ENCODE measurements at regions not wholly inside any gene's neighbourhood (a gene's known extent, or its start where the extent isn't known, plus 50 kb on each side); places are given as distances from the start of the nearest gene placed in this dataset.
A peak's percentile ranks its signal among the peaks of the same experiment; 100 is the strongest.

- no peaks in the 10 kb centered on the region for H3K27me3 ChIP-seq (ENCODE audit: insufficient read depth, low read depth, low read length)
- H3K79me2 ChIP-seq (replicated peaks; ENCODE audit: insufficient read depth, low read length): no peaks in the 10 kb centered on the region
- H4K20me1 ChIP-seq (ENCODE audit: insufficient read depth): no peaks in the 10 kb centered on the region
- no peaks in the 10 kb centered on the region for H3K9me2 ChIP-seq (ENCODE audit: insufficient read depth, low read length)
- no peak overlapping the region for H3K4me2 ChIP-seq (ENCODE audit: low read length)
- no peak overlapping the region for H3K9ac ChIP-seq (ENCODE audit: low read length)
- no peak overlapping the region for H3K27ac ChIP-seq (ENCODE audit: low read length)
- H2AFZ ChIP-seq (ENCODE audit: low read depth, low read length): no peak overlapping the region
- peaks cover 2% of the 10 kb centered on the region for H3K9me3 ChIP-seq (ENCODE audit: low read length)
- no peaks in the 10 kb centered on the region for H3F3A ChIP-seq (ENCODE audit: insufficient read depth, low read length, poor library complexity, severe bottlenecking)
- no peak overlapping the region for H3K4me3 ChIP-seq (ENCODE audit: low read length)
- no peaks in the 10 kb centered on the region for H3K36me3 ChIP-seq (ENCODE audit: insufficient read depth, low read length)
- no peak for TF ChIP-seq SMC3 (conservative IDR thresholded peaks at IDR 0.05; ENCODE audit: poor library complexity)
- TF ChIP-seq, protein P1, sequence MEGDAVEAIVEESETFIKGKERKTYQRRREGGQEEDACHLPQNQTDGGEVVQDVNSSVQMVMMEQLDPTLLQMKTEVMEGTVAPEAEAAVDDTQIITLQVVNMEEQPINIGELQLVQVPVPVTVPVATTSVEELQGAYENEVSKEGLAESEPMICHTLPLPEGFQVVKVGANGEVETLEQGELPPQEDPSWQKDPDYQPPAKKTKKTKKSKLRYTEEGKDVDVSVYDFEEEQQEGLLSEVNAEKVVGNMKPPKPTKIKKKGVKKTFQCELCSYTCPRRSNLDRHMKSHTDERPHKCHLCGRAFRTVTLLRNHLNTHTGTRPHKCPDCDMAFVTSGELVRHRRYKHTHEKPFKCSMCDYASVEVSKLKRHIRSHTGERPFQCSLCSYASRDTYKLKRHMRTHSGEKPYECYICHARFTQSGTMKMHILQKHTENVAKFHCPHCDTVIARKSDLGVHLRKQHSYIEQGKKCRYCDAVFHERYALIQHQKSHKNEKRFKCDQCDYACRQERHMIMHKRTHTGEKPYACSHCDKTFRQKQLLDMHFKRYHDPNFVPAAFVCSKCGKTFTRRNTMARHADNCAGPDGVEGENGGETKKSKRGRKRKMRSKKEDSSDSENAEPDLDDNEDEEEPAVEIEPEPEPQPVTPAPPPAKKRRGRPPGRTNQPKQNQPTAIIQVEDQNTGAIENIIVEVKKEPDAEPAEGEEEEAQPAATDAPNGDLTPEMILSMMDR (IDR thresholded peaks at IDR 0.05; ENCODE audit: poor library complexity, severe bottlenecking): peak; percentile 36
These were observed 956.0 kb upstream of the NOVA1 start for GRCh38 chr14:27553790-27554189.

DNA sequence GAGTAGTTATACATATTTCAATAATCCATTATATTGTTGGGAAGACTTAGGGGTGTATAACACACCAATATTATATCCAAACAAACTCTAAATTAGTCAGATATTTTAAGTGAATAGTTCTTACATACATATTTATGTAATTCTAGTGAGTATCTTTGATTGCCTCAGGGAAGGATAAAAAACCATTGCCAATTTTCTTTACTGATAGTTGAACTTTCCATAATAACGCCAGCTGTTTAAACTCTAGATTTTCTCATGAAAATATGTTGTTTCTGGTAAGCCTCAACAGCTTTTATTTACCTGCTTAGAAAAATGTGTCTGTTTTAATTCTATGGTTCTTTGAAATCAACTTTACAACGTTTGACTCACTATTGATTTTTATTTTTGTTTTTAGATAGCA lies 959.6 kb upstream of the NOVA1 start:
- no peak for TF ChIP-seq SMC3 (conservative IDR thresholded peaks at IDR 0.05; ENCODE audit: poor library complexity)
- Histone ChIP-seq H3K9me3 (ENCODE audit: low read length) (no peaks in the 10 kb centered on the region), H3F3A (ENCODE audit: insufficient read depth, low read length, poor library complexity, severe bottlenecking) (no peaks in the 10 kb centered on the region), H3K4me2 (ENCODE audit: low read length) (no peak overlapping the region), H3K79me2 (replicated peaks; ENCODE audit: insufficient read depth, low read length) (no peaks in the 10 kb centered on the region), H3K9ac (ENCODE audit: low read length) (no peak overlapping the region), H3K27me3 (ENCODE audit: insufficient read depth, low read depth, low read length) (no peaks in the 10 kb centered on the region), H3K4me3 (ENCODE audit: low read length) (no peak overlapping the region), H3K9me2 (ENCODE audit: insufficient read depth, low read length) (no peaks in the 10 kb centered on the region), H2AFZ (ENCODE audit: low read depth, low read length) (no peak overlapping the region), H3K27ac (ENCODE audit: low read length) (no peak overlapping the region), H3K36me3 (ENCODE audit: insufficient read depth, low read length) (no peaks in the 10 kb centered on the region), H4K20me1 (ENCODE audit: insufficient read depth) (no peaks in the 10 kb centered on the region)

- H3K27ac ChIP-seq (ENCODE audit: low read length): no peak overlapping the region
- no peak overlapping the region for H3K4me3 ChIP-seq (ENCODE audit: low read length)
- TF ChIP-seq, protein P2, sequence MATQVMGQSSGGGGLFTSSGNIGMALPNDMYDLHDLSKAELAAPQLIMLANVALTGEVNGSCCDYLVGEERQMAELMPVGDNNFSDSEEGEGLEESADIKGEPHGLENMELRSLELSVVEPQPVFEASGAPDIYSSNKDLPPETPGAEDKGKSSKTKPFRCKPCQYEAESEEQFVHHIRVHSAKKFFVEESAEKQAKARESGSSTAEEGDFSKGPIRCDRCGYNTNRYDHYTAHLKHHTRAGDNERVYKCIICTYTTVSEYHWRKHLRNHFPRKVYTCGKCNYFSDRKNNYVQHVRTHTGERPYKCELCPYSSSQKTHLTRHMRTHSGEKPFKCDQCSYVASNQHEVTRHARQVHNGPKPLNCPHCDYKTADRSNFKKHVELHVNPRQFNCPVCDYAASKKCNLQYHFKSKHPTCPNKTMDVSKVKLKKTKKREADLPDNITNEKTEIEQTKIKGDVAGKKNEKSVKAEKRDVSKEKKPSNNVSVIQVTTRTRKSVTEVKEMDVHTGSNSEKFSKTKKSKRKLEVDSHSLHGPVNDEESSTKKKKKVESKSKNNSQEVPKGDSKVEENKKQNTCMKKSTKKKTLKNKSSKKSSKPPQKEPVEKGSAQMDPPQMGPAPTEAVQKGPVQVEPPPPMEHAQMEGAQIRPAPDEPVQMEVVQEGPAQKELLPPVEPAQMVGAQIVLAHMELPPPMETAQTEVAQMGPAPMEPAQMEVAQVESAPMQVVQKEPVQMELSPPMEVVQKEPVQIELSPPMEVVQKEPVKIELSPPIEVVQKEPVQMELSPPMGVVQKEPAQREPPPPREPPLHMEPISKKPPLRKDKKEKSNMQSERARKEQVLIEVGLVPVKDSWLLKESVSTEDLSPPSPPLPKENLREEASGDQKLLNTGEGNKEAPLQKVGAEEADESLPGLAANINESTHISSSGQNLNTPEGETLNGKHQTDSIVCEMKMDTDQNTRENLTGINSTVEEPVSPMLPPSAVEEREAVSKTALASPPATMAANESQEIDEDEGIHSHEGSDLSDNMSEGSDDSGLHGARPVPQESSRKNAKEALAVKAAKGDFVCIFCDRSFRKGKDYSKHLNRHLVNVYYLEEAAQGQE (IDR thresholded peaks at IDR 0.05; ENCODE audit: borderline replicate concordance): no peak
- TF ChIP-seq TAF1 (IDR thresholded peaks at IDR 0.05; ENCODE audit: low read depth) (no peak), MXI1 (conservative IDR thresholded peaks at IDR 0.05; ENCODE audit: poor library complexity, severe bottlenecking) (no peak)
- no peak overlapping the region for H3K4me2 ChIP-seq (ENCODE audit: low read length)
- no peaks in the 10 kb centered on the region for H3K36me3 ChIP-seq (ENCODE audit: insufficient read depth, low read length)
- H3K9me3 ChIP-seq (ENCODE audit: low read length): no peaks in the 10 kb centered on the region
- no peaks in the 10 kb centered on the region for H3K9me2 ChIP-seq (ENCODE audit: insufficient read depth, low read length)
- H2AFZ ChIP-seq (ENCODE audit: low read depth, low read length): no peak overlapping the region
- no peaks in the 10 kb centered on the region for H4K20me1 ChIP-seq (ENCODE audit: insufficient read depth)
- H3F3A ChIP-seq (ENCODE audit: insufficient read depth, low read length, poor library complexity, severe bottlenecking): no peaks in the 10 kb centered on the region
- H3K9ac ChIP-seq (ENCODE audit: low read length): no peak overlapping the region
- no peaks in the 10 kb centered on the region for H3K27me3 ChIP-seq (ENCODE audit: insufficient read depth, low read depth, low read length)
- H3K79me2 ChIP-seq (replicated peaks; ENCODE audit: insufficient read depth, low read length): no peaks in the 10 kb centered on the region
These were observed 962.0 kb upstream of the NOVA1 start for GRCh38 chr14:27559848-27560247.
